Fibroblast of the aortic adventitia (primary cell): ENCODE measurements at regions not wholly inside any gene's neighbourhood (a gene's known extent, or its start where the extent isn't known, plus 50 kb on each side); places are given as distances from the start of the nearest gene placed in this dataset.

Source experiments
- DNase-seq: peaks from one replicate; pipeline ENCODE4 v3.0.0-alpha.2; 2010; ENCODE audit warnings: low read depth
- H3K4me3 ChIP-seq: 2 replicates; pipeline ENCODE4 v1.5.1; 2011; ENCODE audit warnings: low read depth, mild to moderate bottlenecking, control low read depth, low read length, moderate library complexity
- CTCF ChIP-seq: IDR thresholded peaks from 2 replicates; pipeline ENCODE4 v1.5.1; 2011; ENCODE audit warnings: mild to moderate bottlenecking, low read length, control low read depth, inconsistent platforms; ENCODE audit not compliant: insufficient read depth

GRCh38 chr4:41468122-41468521 lies 69.8 kb upstream of the LIMCH1 start:
- no peak overlapping the region for H3K4me3 ChIP-seq
- no peak for TF ChIP-seq CTCF
- no peak for DNase-seq

- no peak overlapping the region for H3K4me3 ChIP-seq
- no peak for TF ChIP-seq CTCF
- no peak for DNase-seq
Measured at GRCh38 chr4:41471126-41472071, 66.6 kb upstream of the LIMCH1 start.

GRCh38 chr4:41472081-41472480 lies 65.9 kb upstream of the LIMCH1 start:
- no peak for DNase-seq
- H3K4me3 ChIP-seq = no peak overlapping the region
- TF ChIP-seq CTCF = no peak

- H3K4me3 ChIP-seq = no peak overlapping the region
- TF ChIP-seq CTCF = no peak
- DNase-seq = no peak
Measured at GRCh38 chr4:41473176-41473575, 64.8 kb upstream of the LIMCH1 start.

- TF ChIP-seq CTCF = no peak
- DNase-seq = peak; percentile 8
- H3K4me3 ChIP-seq = no peak overlapping the region
Measured at GRCh38 chr4:41475402-41475801, 62.6 kb upstream of the LIMCH1 start.

GRCh38 chr4:41476310-41476885 lies 61.6 kb upstream of the LIMCH1 start:
- no peak for TF ChIP-seq CTCF
- H3K4me3 ChIP-seq = no peak overlapping the region
- no peak for DNase-seq
